GM19239 (cell line): ENCODE measurements at regions not wholly inside any gene's neighbourhood (a gene's known extent, or its start where the extent isn't known, plus 50 kb on each side); places are given as distances from the start of the nearest gene placed in this dataset.
"Not testable (repeated sequence)": the region's sequence is repeated elsewhere in the genome, so short reads cannot be mapped to it uniquely, and the experiment has no call there.

ENCODE experiments used
- DNase-seq: peaks from one replicate; pipeline ENCODE4 v3.0.0; 2011; ENCODE audit warnings: low spot score; ENCODE audit not compliant: insufficient read length
- FAIRE-seq: peaks from 2 replicates; lab custom pipeline; 2011; peaks lifted over from hg19 to GRCh38; lab: Jason Lieb, UNC

DNA sequence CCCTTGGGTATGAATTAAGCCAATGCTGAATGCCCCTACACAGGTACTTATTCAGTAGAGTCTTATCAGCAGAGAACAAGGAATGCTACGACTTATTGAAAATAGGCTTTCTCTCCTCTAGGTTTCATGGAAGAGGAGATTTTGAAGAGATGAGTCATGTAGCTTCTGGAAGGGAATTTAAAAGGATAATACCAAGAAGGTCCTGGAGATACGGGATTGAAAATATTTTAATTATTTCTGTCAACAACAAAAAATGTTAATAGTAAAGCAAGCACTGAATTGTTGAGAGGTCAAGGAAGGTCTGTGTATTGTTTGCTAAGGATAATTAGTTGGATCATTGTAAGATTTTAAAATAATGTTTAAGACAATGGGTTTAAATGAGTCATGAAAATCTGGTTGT is 293.0 kb upstream of the SPHKAP start:
- DNase-seq (no peak), FAIRE-seq (no peak)

DNA sequence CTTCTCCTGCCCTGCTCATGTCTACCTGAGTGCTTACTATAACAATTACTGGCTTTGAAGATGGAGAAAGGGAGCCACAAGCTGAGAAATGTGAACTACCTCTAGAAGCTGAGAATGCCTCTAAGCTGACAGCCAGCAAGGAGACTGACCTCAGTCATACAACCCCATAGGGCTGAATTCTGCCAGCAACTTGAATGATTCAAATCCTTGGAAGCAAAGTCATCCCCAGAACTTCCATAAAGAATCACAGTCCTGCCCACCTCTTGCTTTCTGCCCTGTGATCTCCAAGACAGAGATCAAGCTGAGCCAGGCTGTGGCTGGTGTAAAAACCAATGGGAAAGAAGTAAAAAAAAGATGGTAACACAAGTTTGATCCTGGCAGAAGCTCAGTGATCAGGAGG is 288.2 kb upstream of the SPHKAP start:
- FAIRE-seq (no peak), DNase-seq (no peak)

DNA sequence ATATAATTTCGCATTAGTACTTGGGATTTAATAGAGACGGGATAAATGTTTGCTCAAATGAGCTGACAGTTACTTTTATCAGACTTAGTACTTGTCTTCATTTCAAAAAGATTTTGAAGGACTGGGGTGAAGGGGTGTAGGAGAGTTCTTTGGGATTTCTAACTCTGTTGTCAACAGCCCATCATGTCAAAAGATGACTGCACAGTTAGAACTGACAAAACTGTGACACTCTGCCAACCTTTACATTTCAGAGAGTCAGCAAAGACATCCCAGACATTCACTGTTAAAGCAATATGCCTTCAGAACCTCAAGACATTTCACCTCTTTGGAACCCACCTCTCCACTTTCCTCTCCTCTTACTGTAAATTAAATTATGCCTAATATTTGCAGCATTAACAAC is 285.4 kb upstream of the SPHKAP start:
- DNase-seq (no peak), FAIRE-seq (peak; percentile 14)

DNA sequence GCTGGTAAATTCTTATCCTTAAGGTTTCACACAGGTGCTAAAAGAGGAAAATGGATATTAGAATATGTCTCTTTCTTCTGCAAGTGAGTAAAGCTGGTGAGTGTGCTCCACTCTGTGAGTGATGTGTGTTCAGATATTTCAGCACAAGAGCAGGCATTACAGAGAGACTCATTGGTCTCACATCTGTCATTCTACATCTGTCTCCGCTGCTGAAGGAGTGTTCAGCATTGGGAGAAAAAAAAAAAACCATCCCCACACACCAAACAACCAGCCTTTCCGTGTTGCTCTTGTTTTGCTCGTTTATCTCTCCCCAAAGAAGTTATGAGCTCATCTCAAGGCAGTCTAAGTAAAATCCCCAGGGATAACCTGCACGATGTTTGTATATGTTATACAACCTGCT is 283.9 kb upstream of the SPHKAP start:
- DNase-seq (no peak), FAIRE-seq (no peak)

DNA sequence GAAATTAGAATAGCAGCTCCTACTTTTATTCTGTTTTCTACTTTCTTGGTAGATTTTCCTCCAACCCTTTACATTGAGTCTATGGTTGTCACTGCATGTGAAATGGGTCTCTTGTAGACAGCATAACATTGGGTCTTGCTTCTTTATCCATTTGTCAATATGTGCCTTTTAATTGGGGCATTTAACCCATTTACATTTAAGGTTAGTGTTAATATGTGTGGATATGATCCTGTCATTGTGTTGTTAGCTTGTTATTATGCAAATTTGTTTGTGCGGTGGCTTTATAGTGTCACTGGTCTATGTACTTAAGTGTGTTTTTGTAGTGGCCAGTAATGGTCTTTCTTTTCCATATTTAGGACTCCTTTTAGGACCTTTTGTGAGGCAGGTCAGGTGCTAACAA is 276.9 kb upstream of the SPHKAP start:
- DNase-seq: no peak
- FAIRE-seq: no peak

DNA sequence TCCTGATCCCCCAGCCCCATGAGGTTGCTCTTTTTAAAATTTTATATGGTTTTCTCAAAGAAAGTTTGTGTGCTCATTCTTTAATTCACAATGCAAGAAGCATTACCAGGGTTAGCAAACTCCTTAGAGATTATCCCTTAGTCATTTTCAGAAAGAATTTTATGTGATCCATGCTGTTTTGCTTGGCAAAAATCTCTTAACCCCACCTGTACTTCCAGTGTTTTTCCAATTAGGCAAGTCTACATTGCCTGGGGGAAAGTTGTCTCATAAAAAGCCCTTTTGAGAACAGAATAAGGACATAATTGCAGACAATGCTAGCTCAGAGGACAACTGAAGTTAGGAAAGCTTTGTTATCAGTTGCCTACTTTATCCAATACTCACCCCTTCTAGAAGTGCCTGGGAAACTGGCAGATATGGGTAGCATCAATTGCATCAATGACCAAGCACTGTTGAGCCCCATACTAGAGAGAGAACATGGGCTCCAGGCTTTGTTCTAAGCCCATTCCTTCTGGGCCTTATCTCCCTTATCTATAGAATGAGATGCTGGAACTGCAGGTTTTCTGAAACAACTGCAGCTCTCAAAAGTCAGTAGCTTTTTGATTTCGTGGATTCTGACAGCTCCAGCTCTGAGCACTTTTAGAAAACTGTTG is 265.9 kb upstream of the SPHKAP start:
- FAIRE-seq (no peak), DNase-seq (no peak)

DNA sequence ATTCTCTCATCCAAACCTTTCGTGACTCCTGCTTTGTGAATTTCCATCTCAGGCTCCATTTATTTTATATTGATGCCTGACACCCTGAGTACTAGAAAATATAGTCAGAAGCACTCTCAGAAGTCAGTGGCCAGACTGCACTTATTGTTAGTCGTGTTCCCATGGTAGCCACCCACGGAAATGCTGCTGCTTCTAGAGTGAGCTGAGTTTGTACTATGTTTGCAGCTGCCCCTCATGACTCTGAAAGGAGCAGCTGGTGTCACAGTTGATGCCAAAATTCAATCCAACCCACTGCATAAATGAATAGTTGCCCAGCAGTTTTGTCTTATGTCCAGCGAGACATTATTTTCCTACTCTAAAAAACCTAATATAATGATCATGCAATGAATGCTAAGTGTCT is 265.2 kb upstream of the SPHKAP start:
- DNase-seq (no peak), FAIRE-seq (no peak)

DNA sequence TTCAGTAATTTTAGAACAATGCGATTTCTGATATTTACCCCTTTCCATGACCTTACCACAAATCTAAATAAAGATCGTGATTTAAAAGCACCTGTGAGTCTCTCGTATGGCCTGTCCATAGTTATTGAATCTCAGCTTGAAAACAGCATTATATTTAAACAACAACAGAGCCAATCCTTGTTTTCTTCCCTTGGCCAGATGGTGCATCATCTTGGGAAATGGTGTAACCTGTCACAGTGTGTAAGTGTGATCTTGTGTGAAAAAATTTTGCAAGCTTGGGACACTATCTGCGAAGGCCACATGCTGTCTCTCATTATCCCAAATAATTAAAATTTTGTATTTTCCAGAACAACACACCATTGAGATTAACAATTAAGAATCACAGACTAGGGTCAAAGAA is 262.7 kb upstream of the SPHKAP start:
- DNase-seq (no peak), FAIRE-seq (no peak)

DNA sequence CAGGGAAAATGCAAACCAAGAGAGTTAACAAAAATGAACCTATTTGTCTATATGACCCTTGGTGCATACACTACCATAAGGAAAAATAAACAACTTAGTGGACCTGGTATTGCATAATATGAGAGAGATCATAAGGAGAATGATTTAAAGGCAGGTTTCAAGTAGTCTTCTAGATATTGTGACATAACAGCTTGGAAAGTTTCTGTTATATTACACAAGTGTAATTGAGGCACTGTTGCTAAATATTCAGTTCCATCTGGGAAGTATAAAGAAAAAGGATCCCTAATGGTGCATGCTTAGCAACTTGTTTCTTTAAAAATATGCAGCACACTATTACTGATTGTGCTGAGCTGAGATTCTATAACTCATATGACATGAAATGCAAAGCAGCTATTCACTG is 252.2 kb upstream of the SPHKAP start:
- DNase-seq (no peak), FAIRE-seq (no peak)

DNA sequence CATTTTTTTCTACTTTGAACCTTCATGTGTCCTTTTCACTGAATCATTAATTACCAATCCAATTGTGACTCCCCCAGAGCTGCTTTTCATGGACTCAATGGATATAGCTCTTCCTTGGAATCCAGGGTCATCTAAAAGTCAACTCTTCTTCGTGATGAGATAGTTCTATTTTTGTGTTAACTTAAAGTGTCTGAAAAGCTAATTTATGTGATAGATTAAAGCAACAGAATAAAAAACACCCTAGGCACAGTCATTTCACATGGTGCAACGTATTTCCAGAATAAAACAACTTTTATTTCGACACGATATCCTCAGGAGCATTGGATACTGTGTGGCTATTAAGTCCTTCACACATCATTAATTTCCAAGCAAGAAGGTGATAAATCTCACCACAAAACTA is 250.6 kb upstream of the SPHKAP start:
- FAIRE-seq (no peak), DNase-seq (no peak)

DNA sequence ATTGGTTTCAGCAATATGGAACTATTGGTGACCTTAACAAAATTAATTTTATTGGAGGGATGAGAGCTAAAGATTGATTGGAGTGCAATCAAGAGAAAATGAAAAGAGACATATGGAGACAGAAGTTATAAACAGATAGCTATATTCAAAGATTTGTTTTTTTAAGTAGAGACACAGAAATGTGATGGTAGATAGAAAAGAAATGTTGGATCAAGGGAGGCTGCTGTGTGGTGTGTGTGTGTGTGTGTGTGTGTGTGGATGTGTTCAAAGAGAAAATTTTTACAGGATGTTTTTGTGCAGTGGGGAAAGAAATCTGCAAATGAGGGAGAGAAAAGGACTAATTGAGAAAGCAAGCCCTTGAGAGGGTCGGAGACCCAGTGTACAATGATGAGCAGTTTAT is 249.5 kb upstream of the SPHKAP start:
- DNase-seq: no peak

DNA sequence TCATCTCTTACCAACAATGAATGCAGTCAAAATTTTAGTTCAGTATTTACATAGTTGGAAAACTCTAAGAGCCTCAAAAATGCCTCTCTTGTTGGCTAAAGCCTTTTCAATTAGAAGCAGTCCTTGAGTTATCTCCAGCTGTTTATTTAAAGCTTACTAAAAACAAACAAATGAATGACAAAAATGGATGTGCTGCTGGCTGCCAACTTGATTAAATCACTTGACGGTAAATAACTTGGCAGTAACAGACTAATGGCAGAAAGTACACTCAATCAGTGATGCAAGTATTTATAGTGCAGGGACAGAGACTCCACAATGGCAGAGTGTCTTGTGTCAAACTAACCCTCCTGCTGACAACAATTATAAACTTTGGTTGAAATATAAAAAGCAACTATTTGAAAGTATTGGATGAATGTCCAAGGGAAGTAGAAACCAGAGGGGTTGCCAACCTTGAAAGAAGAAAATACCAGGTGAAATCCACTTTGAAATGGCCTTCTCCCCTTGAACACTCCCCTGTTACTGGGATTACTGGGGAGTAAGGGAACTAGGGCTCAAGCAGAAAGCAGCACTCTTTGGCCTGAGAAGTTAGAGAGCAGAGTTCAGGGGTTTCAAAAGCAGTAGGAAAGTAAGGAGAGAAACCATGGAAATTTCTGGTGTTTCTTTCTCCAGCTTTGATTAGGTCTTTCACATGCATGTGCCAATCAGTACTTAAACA is 245.2 kb upstream of the SPHKAP start:
- DNase-seq (no peak), FAIRE-seq (no peak)

More for the DNA sequence above, 249.5 kb upstream of the SPHKAP start:
- FAIRE-seq: no peak

DNA sequence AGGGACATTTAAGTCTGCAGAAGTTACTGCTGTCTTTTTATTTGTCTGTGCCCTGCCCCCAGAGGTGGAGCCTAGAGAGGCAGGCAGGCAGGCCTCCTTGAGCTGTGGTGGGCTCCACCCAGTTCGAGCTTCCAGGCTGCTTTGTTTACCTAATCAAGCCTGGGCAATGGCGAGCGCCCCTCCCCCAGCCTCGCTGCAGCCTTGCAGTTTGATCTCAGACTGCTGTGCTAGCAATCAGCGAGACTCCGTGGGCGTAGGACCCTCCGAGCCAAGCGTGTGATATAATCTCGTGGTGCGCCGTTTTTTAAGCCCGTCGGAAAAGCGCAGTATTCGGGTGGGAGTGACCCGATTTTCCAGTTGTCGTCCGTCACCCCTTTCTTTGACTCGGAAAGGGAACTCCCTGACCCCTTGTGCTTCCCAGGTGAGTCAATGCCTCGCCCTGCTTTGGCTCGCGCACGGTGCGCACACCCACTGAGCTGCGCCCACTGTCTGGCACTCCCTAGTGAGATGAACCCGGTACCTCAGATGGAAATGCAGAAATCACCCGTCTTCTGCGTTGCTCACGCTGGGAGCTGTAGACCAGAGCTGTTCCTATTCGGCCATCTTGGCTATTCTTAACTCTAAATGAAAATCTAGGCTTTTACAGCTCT is 244.0 kb upstream of the SPHKAP start:
- not testable (repeated sequence) for FAIRE-seq

DNA sequence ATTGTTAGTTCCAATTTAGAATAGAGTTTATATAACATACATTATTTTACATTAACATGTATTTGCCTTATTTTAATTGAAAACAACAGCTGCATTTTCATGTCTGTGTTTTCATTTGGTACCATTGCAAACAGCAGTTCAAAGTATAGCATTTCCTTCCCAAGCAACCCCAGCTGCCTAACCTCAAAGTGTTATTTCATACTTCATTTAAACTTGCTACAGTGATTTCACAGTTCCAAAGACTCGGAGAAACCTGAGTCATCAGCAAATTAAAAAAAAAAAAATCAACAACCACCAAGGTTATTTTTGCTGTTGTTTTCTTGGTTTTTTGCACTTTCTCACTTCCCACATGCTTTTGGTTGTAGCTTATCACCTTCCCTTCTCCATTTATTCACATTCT is 236.5 kb upstream of the SPHKAP start:
- no peak for FAIRE-seq

More for the DNA sequence above, 244.0 kb upstream of the SPHKAP start:
- DNase-seq: not testable (repeated sequence)

DNA sequence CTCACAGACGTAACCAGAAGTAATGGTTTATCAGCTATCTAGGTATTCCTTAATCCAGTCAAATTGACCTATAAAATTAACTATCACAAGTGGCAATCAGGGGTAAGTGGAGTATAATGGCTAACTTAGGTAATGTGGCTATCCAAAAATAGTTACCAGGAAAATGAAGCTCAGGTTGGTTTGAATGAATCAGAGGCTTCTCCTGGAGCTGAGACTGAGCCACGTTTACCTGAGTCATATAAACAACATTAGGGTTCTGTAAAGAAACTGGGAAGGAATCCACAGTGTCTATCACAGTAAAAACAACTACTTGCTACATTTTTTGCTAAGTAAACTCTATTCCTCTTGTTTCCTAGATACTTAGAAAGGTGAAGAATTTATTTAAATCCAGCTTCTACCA is 236.0 kb upstream of the SPHKAP start:
- DNase-seq (no peak), FAIRE-seq (no peak)

More for the DNA sequence above, 236.5 kb upstream of the SPHKAP start:
- no peak for DNase-seq

DNA sequence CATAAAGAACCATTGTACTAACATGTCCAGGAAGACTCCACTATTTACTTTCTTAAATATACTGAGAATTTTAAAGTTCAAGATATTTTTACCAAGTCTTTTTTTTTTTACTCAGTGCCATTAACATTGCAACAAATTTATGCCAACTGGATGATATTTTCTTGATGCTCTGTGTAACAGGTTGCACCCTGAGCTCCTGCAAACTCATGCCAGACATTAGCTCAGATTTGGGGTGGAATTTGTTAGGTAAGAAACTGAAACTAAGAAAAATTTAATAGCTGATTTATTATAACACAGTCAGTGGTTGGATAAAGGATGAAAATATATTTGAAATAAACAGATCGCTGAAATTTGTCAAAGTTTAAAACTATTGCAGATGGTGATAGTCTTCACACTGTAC is 228.6 kb upstream of the SPHKAP start:
- no peak for DNase-seq

DNA sequence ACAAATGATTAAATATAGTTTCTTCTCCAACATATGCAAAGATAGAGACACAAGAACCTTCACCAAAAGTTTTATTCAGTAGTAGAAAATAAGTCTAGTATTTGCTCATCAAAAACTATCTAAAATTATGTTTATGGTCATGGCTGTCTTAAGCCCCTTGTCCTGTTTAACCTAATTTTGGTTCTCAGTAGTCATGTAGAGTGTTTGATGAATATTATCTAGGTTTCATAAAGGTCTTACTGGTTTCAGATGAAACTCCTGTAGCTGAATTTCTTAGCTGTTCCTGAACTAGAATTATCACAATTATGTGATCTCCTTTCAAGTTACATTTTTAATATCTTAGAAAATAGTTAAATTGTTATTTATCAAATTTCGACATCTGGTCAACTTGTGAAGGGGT is 228.0 kb upstream of the SPHKAP start:
- FAIRE-seq (no peak), DNase-seq (no peak)

More for the DNA sequence above, 228.6 kb upstream of the SPHKAP start:
- no peak for FAIRE-seq

DNA sequence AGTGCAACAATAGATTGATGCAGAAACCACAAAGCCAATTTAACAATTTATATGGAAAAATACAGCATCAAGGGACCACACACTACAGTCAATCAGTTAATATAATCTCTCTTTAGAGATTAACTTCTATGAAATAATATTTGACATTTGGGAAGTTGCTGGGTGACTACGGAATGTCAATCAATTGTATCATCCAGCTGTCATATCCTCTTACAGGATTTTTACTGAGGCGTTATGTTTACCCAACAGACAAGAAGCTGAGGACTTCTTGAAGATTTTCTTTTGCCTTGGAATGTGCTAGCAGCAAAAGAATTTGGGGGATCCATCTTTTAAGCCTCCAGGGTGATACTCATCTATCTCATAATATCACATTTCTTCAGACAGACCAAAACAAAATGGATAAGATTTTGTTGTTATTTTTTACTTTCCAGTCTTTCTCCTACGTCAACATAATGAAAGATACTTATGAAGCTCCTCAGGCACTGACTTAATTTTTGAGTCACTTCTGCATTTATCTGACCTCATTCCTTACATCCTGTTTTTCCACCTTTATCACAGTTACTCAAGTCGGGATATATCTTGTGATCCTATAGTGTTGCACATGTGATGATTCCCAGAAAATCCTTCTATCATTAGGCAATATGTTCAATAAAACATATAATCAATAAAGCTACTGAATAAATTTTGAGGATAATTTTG is 227.2 kb upstream of the SPHKAP start:
- no peak for DNase-seq
- FAIRE-seq: no peak

DNA sequence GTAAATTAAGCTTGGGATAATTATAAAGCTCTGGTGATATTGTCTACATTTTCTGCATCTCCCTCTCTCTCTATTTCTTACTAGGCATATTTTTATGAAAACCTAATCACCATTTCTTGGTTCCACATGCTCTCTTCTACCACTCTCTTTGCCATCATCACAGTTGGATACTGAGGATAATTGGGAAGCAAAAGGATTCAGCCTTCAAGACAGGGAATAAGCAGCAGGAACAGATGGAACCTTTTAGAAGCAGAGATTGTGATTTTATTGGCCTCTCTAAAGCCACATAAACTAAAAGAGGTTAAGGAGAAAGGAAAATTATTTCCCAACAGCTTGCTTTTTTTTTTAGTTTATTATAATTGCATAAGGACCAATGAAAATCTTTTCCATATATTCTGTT is 226.3 kb upstream of the SPHKAP start:
- no peak for DNase-seq
- FAIRE-seq: no peak

DNA sequence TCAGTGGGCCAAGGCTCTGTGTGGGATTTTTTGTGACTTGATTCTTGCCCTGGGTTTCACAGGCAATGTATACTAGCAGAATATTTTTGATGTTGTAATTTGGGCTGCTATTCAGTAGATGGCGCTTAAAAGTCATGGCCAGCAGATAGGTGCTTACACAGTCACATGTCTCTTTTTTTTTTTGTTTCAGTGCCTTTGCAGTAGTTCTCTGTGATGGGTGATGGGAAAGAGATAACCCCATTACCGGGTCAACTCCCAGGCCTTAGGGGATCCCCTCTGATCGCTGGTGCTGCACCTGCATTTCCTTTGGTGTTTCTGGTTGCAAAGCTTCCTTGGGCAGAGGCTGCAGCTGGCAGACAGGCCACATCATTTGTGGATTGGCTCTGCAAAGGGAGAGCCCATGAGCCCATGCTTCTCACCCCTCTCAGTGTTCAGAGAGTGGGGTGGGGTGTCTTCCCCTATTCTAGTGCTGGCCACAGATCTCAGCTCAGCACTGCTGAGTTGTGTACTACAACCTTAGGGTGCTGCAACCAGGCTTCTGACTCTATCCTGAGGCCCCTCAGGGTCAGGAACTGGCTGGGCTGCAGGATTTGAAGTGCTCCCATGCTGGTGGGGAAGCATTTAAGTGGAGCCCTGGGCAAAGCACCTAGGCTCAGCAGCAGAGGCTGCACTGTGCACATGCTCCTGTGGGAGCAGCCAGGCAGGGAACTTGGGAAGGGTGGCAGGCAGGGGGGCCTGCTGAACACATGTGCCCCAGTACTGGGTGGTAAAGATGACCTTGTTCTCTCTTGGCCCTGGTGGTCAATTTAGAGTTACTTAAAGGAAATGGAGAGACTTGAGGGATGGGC is 219.8 kb upstream of the SPHKAP start:
- DNase-seq (no peak), FAIRE-seq (no peak)
